Dedifferentiated amniotic fluid mesenchymal stem cell (primary cell): ENCODE measurements at regions not wholly inside any gene's neighbourhood (a gene's known extent, or its start where the extent isn't known, plus 50 kb on each side); places are given as distances from the start of the nearest gene placed in this dataset.

Experiments used
- DNase-seq: peaks from one replicate; pipeline ENCODE4 v3.0.0-alpha.2; 2016; ENCODE audit errors: extremely low spot score

DNA sequence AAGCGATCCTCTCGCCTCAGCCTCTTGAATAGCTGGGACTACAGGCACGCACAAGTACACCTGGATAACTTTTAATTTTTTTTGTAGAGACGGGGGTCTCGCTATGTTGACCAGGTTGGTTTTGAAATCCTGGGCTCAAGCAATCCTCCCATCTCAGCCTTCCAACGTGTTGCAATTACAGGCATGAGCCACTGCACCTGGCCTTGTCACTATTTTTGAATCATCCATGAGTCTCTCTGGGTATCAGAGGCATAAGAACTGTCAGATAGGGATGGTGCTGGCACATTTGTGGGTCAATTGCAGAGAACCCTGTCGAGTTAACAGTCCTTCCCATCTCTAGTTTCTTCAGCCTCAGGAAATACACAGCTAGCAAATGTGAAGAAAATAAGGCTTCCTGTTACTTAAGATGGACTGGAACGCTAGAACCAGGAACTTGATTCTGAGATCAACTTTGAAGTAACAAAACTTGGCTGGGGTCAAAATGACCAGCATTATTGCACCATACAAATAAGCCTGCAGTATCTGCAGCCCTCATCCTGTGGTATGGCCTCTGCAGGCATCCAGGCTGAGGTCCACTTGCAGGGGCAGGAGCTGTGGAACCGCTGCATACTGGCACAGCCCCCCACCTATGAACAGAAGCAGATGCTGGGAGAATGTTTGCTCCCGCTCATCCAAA lies 124.3 kb upstream of the GADD45A start:
- DNase-seq = no peak

DNA sequence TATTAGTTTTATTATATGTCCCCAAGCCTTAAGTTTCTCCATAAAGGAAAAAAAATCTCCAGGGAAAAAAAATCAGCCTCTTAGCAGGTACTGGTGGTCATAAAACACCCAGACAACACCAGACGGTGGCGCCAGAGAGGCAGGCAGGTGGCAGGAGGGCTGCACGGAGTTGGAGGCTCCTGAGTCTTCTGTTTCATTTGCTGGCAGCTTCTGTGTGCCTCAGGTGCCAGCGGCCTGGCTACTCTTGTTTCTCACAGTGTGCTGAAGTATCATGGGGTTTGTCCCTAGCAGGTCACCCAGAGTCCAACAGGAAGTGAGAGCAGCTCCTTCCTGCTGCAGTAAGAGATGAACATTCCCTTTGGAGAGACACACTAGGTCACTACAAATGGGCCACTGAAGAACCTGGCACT lies 123.3 kb upstream of the GADD45A start:
- peak; percentile 67 for DNase-seq

- no peak for DNase-seq
These were observed 121.3 kb upstream of the GADD45A start for GRCh38 chr1:67563684-67564083.

GRCh38 chr1:67564193-67564592 lies 120.8 kb upstream of the GADD45A start:
- no peak for DNase-seq

- no peak for DNase-seq
These were observed 118.1 kb upstream of the GADD45A start for GRCh38 chr1:67566803-67567377.

- peak; percentile 66 for DNase-seq
These were observed 114.4 kb upstream of the GADD45A start for GRCh38 chr1:67570486-67571143.

- DNase-seq = no peak
These were observed 113.6 kb upstream of the GADD45A start for GRCh38 chr1:67571406-67571805.

DNA sequence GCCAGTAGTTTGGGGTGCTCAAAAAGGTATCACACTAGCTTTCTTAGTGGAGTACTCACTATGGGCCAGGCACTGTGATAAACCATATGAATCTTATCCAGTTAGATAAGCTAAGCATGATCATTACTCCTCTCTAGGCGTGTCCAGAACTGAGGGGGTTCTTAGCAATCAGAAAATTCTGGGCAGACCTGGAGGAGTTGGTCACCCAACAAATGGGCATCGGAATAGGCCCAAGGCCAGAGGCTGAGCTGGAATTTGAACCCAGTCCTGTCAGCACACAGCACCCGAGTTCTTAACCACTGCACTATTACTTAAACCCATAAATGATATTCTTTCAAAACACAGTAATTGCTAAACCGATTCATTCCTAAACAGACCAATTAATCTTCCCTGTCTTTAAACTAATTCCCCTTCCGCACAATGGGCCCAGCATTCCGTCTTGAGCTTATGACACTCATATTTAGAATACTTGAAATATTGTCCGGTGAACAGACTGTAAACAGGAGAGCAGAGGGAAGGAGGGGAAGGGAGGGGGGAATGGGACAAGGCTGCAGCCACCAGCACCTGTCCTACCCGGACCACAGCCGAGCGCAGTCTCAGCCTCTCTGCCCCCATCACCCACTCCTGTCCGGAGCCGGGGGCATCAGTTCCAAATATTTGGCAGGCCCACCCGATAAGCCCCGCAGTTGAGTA lies 113.0 kb upstream of the GADD45A start:
- DNase-seq = no peak

- no peak for DNase-seq
These were observed 112.3 kb upstream of the GADD45A start for GRCh38 chr1:67572594-67573221.

DNA sequence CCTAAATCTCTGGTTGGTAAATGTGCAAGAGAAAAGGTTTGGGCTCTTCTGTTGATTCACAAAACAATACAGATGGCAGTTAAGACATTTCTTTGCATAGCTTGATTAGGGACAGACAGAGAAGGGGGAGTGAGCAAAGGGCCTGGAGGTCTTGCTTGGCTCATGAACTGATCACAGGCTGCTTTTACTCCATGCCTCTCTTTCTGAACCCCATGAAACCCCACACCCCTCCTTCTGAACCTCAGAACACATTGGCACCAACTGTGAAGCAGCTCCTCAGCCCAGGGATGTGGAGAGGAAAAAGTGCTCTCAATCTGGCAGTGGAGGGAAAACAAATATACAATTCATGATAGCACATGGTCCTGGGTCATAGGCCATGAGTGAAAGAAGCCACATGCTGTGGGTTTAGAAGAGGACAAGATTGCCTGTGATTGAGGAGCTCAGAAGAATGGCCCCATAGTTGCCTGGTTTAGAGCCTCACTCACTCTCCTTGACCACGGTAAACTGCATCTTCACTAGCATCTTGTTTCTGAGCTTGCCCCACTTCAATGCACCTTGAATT lies 111.6 kb upstream of the GADD45A start:
- no peak for DNase-seq

DNA sequence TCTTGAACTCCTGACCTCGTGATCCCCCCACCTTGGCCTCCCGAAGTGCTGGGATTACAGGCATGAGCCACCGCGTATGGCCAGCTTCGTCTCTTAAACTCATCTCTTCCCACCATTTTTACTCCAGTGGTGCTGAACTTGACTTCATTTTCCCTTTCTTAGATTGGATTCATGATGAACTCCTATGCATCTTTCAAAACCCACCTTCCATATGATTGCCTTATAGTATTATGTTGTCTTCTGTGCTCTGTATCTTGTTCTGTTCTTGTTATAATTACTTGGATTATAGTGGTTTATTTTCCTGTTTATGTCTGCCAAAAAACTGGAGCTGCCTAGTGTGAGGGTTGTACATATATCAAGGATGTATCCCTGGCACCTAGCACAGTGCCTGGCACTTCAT lies 110.8 kb upstream of the GADD45A start:
- DNase-seq = no peak

DNA sequence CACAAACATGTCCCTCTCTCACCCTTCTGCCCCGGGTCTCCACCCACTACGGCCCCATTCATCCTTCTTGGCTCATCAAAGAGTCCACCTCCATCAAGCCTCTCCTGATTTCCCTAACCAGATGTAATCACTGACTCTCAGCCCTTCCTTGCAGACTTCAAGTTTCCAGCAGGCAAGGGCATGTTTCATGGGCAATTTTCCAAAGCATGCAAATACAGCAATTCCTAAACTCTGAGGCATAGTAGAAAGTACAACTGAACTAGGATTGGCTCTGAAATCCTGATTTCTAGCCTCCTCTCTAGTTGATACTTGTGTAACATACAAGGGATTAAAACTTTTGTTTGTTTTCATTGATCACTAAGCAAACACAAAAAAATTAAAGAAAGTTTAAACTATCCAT lies 109.1 kb upstream of the GADD45A start:
- DNase-seq = peak; percentile 85

DNA sequence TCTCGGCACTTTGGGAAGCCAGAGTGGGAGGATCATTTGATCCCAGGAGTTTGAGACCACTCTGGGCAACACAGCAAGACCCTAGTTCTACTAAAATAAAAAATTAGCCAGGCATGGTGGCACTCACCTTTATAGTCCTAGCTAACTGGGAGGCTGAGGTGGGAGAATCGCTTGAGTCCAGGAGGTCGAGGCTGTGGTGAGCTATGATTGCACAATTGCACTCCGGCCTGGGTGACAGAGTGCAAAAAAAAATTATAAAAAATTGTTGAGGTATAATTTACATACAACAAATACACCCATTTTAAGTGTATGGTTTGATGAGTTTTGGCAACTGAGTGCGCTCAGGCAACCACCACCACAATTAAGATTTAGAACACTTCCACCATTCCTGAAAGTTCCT lies 108.5 kb upstream of the GADD45A start:
- DNase-seq = no peak

DNA sequence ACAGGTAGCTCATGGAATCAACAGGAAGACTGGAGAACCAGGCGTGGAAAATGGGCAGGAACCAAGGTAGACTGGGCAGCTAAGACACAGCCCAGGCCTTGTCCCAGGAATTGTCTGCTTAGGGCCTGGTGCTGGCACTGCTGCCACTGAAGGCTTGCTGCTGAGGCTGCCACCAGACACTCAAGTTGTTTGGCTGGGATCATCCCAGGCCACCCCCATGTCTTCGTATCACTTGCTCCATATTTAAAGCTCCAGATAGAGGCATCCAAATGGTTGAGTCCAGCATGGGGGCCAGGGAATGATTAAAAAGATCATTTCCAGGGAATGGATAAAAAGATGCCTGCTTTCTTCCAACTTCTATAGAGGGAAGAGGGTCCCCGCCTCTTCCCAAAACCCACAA lies 107.4 kb upstream of the GADD45A start:
- no peak for DNase-seq

GRCh38 chr1:67578397-67579020 lies 106.5 kb upstream of the GADD45A start:
- no peak for DNase-seq

GRCh38 chr1:67579623-67580394 lies 105.2 kb upstream of the GADD45A start:
- no peak for DNase-seq

DNA sequence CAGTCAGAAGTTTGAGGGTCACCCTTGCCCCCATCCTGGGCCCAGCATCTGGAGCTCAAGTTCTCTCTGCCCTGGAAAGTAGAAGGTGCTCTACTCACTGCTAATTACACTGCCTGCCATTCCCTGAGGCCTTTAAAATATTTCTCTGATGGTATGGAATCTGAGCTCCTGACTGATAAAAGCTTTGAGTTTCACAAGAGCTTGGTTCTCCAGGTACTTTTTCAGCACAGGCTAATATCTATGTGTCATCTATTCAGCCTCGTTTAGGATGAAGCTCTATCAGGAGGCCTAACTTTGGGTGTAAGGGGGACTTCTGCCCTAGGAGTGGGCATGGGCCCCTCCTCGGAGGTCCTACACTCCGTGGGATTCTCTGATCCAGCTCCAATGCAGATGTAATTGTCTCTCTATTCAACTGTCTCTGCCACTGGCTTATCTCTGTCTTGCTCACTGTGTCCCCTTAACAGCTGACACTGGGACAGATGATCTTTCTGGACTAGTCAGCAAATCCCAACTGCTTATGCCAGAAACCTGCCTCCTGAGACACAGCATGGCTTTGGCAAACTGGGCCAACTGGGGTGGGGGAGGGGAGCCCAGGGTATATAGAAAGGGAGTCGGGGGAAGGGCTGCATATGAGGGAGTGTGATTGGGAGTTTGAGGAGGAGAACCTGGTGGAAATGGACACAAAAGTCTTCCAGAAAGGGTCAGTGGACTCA lies 104.2 kb upstream of the GADD45A start:
- no peak for DNase-seq

DNA sequence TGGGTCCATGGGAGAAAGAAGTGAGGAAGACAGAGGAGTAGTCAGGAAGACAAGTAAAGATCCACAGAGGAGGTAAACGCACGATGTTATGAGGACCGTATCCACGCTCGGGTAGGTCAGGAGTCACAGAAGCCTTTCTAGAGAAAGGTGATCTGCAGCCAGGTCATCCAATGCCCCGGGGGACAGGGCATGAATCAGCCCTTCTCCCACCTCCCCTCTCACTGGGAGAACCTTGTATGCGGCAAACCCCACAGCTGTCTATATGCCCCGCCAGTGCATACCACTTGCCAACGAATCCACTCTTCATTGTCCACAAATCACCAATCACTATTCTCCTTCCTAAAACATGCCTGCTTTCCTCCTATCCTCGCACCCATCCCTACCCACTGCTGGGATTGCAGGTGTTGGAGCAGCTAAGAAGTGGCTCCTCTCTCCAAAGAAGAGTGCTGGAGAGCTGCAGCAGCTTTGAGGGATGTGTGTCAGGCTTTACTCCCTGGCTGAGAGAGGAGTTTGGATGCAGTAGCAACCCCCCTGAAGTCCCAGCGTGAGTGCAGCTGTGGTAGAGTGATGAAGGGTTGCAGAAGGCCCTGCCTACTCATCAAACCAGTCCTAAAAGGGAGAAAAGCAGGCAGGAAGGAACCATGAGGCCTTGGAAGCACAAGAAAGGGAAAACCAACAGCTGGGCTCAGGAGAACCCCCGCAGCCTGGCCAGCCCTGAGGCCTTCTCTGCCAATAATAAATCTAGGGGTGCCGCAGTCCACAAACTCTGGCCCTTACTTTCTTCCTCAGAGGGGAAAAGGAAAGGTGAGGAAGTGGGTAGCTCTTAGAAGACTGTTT lies 102.2 kb upstream of the GADD45A start:
- DNase-seq = no peak

DNA sequence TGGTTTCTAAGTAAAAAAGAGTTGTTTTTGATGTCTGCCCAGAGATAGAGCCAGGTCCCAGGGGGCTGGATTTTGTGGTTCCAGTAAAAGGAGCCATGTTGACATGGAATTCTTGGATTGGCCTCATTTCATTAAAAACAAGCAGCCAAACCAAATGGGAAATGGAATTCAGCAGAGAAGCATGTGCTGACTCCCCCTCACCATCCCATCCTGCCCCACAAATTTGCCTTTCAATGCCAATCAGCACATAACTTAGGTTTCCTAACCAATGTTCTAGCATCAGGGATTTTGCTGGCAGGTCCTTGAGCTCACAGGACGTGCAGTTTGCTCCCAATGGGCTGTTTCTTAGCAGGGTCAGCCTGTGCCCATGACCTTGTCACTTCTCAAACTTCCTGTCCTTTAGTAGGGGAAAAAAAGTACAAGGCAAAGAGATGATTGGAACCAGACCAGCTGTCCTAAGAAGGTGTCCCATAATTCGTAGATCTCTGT lies 101.5 kb upstream of the GADD45A start:
- DNase-seq = no peak
